Gastroesophageal sphincter (tissue), 3 donors: ENCODE measurements at regions not wholly inside any gene's neighbourhood (a gene's known extent, or its start where the extent isn't known, plus 50 kb on each side); places are given as distances from the start of the nearest gene placed in this dataset.

ENCODE experiments used
- POLR2A ChIP-seq, 2 donors: fragments of 450-650 bp; IDR thresholded peaks; one replicate each; pipeline ENCODE4 v1.6.1; 2017; ENCODE audit warnings: antibody characterized with exemption in 2 of 2, mild to moderate bottlenecking in 2 of 2, moderate library complexity in 1 of 2
- POLR2AphosphoS5 ChIP-seq: sonication (generic); formaldehyde crosslinking; IDR thresholded peaks from one replicate; pipeline ENCODE4 v1.6.1; 2017; ENCODE audit warnings: antibody characterized with exemption
- TF ChIP-seq, protein P1 (sequence below), 4 experiments: fragments of 200-600 bp in 2 of 4; fragments of 450-650 bp in 2 of 4; sonication (generic) in 1 of 4; IDR thresholded peaks; one replicate each; pipeline ENCODE4 v1.5.1; 2017 to 2019; ENCODE audit warnings: antibody characterized with exemption in 4 of 4, mild to moderate bottlenecking in 2 of 4, moderate library complexity in 2 of 4

DNA sequence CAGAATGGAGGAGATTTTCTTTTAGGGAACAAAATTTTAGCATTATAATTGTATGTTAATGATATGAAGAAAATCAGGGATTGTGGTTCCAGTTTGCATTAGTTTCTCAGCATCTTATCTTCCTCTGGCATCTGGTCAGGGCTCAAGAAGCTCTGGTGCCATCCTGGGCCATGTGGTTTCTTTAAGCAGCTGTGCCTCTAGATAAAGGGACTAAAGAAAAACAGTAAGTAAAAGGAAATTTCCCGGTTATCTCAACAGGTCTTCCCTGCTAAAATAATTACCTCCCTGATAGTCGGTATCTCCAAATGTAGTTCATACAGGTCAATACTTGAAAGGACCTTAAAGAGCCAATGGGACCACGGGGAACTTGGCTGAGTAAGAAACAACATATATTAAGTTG is 375.1 kb upstream of the RBMS3 start:
- no peak for TF ChIP-seq POLR2A (IDR thresholded peaks at IDR 0.05)
- TF ChIP-seq, protein P1, sequence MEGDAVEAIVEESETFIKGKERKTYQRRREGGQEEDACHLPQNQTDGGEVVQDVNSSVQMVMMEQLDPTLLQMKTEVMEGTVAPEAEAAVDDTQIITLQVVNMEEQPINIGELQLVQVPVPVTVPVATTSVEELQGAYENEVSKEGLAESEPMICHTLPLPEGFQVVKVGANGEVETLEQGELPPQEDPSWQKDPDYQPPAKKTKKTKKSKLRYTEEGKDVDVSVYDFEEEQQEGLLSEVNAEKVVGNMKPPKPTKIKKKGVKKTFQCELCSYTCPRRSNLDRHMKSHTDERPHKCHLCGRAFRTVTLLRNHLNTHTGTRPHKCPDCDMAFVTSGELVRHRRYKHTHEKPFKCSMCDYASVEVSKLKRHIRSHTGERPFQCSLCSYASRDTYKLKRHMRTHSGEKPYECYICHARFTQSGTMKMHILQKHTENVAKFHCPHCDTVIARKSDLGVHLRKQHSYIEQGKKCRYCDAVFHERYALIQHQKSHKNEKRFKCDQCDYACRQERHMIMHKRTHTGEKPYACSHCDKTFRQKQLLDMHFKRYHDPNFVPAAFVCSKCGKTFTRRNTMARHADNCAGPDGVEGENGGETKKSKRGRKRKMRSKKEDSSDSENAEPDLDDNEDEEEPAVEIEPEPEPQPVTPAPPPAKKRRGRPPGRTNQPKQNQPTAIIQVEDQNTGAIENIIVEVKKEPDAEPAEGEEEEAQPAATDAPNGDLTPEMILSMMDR (IDR thresholded peaks at IDR 0.05) = no peak
- no peak for TF ChIP-seq POLR2AphosphoS5
